HG03558 (cell line): ENCODE measurements at regions not wholly inside any gene's neighbourhood (a gene's known extent, or its start where the extent isn't known, plus 50 kb on each side); places are given as distances from the start of the nearest gene placed in this dataset.

Source experiments
- ATAC-seq: cut with Tn5 transposase; IDR thresholded peaks from one replicate; pipeline ENCODE4 v1.9.1; 2021; ENCODE audit warnings: moderate number of reproducible peaks; ENCODE audit not compliant: unreplicated experiment; ENCODE audit errors: extremely low read depth

- no peak for ATAC-seq
These were observed 452.2 kb upstream of the LRATD1 start for GRCh38 chr2:14180333-14180732.

GRCh38 chr2:14182227-14182946 lies 450.1 kb upstream of the LRATD1 start:
- no peak for ATAC-seq

GRCh38 chr2:14185906-14186305 lies 446.6 kb upstream of the LRATD1 start:
- ATAC-seq, result no peak

DNA sequence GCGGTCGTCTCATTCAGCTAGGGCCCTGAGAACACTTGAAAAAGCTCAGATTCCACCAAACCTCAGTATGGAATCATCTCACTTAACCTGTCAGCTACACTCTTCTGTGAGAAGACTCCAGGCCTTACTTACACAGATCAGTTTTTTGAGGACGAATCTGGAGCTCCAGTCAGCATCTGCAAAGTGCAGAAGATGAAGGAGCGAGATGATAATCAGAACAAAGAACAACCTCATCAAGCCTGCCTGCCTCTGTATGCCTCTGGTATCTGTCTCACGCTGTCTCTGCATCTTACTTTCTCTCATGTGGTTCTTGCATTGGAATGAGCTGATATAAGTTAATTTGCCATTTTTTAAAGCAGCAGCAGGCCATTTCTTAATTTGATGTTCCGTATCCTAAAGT lies 444.1 kb upstream of the LRATD1 start:
- no peak for ATAC-seq

DNA sequence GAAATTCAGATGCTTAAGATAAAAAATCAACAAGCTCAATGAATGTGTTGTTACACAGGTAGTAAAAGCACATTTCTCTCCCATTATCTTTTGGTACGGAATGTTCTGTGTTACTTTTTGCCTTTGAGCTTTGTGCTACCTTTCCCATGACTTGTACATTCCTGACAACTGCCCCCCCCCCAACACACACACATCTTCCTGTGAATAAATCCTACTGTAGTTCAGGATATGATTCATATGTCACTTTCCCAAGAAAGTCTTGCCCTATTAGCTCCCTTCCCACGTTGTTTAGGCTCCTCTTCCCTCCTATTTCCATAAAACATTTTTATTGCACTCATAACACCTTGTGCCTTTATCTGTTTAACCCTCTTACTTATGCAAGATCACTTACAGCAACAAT lies 442.6 kb upstream of the LRATD1 start:
- ATAC-seq, result no peak

DNA sequence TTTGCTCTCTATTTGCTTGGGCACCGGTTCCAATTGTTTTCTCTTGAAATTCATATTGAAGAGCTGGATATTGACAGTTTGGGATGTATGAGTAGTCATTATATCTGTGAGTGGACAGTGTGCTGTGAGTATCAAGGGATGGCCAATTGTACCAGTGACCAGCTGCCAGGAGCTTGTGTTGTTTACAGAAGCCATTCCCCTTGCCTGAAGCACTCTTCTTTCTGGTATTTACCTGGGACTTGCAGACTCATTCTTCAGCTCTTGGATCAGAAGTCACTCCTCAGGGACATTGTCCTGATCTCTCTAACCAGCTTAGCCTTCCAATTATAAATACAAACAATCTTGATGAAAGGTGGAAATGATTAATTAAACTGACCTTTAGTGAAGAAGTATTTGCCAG lies 438.3 kb upstream of the LRATD1 start:
- no peak for ATAC-seq

DNA sequence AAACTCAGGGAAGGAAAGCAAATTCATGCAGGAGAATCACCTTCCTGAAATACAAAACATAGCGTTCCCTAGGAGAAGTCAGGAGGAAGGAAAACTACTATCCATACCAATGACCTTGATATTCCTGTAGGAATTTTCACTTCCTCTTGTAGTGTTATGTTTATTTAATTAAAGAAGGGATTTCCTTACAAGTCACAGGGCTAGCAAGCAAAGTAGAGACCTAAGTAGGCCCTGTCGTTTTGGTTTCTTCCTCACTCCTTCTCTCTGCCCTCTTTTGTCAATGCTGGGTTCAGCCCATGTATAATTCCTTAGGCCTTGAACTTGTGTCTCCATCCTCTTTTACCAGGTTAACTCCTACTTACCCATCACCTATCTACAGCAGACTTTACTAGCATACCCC lies 435.2 kb upstream of the LRATD1 start:
- ATAC-seq, result no peak

DNA sequence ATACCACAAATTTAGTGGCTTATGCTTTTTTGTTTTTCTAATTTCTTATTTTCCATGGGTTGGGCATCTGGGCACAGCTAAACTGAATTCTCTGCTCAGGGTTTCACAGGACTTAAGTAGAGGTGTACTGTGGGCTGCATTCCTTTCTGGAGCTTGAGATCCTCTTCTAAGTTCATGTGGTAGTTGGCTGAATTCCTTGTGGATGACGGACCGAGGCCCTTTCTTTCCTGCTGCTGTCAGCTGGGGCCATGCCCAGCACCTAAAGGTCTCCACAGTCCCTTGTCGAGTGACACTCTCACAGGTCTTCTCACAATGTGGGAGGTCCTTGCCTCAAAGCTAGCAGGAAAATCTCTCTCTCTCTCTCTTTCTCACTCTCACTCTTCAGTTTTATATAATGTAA lies 433.5 kb upstream of the LRATD1 start:
- ATAC-seq, result no peak

- no peak for ATAC-seq
These were observed 413.2 kb upstream of the LRATD1 start for GRCh38 chr2:14219306-14219705.

GRCh38 chr2:14220101-14220500 lies 412.4 kb upstream of the LRATD1 start:
- no peak for ATAC-seq

GRCh38 chr2:14221466-14221865 lies 411.1 kb upstream of the LRATD1 start:
- no peak for ATAC-seq

DNA sequence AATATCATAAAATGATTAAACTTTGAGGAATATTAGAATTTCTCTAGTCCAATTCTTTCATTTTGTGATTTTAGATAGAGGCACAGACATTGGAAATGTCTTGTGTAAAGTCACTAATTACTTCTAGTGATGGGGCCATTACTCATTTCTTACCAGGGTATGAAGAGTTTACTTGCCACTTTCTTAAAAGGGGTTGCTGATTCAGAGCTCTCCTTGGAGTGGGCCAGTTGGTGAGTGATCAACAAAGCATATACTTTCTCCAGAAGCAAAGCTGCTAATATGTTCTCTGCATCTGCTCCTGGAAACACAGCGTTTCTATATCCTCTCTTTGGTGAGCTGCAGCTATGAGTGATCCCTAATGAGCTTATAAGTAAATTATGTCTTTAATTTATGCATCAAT lies 408.9 kb upstream of the LRATD1 start:
- no peak for ATAC-seq

DNA sequence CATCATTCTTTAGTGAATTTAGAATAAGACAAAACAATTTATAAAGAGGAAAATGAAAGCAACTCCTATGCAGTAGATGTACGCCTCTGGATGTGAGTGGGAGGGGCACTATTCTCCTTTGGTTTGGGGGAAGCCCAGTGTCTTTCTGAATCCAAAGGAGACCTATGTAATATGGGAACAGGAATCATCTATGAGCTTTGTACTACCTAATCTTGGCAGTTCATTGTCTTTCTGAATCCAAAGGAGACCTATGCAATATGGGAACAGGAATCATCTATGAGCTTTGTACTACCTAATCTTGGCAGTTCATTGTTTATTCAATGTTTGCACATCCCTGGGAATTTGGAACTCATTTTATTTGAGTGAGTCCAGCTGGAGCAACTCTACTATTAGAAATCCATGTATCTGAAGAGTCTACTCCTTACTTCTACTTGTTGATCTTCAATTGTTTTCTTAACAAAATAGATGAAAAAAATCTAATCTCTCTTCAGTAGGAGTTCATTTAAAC lies 401.1 kb upstream of the LRATD1 start:
- no peak for ATAC-seq

- ATAC-seq, result no peak
These were observed 400.3 kb upstream of the LRATD1 start for GRCh38 chr2:14232217-14232616.

- ATAC-seq, result no peak
These were observed 397.6 kb upstream of the LRATD1 start for GRCh38 chr2:14234911-14235310.

DNA sequence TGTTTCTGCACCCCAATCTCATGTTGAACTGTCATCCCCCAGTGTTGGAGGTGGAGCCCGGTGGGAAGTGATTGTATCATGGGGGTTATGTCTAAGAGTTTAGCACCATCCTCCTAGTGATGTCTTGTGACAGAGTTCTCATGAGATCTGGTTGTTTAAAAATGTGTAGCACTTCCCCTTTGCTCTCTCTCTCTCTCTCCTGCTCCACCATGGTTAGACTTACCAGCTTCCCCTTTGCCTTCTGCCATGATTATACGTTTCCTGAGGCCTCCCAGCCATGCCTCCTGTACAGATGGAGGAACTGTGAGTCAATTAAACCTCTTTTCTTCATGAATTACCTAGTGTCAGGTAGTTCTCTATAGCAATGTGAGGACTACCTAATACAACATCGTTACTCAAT lies 396.9 kb upstream of the LRATD1 start:
- no peak for ATAC-seq

DNA sequence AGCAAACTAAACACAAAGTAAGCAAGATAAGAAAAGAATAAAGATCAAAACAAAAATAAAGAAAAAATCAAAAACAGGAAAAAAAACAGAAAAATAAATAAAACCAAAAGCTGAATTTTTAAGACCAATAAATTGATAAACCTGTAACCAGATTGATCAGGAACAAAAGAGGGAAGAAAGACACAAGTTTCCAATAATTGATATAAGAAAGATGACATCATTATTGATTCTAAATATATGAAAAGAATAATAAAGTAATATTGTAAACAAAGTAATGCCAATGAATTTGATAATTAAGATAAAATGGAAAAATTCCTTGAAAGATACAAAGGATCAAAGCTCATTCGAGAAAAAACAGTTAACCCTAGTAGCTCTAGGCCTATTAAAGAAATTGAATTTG lies 394.6 kb upstream of the LRATD1 start:
- no peak for ATAC-seq

DNA sequence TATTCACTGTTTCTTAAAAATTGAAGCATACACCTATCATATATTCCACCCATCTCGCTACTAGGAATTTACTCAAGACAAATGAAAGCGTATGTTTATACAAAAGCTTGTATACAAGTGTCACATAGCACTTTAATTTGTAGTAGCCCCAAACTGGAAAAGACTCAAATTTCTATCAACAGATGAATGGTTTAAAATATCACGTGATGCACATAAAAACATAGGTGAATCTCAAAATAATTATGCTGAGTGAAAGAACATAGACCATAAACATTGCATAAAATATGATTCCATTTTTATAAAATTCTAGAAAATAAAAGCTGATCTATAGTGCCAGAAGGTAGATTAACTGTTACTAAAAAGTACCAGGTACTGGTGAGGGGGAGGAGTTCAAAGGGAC lies 392.9 kb upstream of the LRATD1 start:
- no peak for ATAC-seq

- ATAC-seq, result no peak
These were observed 391.6 kb upstream of the LRATD1 start for GRCh38 chr2:14240868-14241267.

GRCh38 chr2:14245901-14246300 lies 386.6 kb upstream of the LRATD1 start:
- ATAC-seq, result no peak

DNA sequence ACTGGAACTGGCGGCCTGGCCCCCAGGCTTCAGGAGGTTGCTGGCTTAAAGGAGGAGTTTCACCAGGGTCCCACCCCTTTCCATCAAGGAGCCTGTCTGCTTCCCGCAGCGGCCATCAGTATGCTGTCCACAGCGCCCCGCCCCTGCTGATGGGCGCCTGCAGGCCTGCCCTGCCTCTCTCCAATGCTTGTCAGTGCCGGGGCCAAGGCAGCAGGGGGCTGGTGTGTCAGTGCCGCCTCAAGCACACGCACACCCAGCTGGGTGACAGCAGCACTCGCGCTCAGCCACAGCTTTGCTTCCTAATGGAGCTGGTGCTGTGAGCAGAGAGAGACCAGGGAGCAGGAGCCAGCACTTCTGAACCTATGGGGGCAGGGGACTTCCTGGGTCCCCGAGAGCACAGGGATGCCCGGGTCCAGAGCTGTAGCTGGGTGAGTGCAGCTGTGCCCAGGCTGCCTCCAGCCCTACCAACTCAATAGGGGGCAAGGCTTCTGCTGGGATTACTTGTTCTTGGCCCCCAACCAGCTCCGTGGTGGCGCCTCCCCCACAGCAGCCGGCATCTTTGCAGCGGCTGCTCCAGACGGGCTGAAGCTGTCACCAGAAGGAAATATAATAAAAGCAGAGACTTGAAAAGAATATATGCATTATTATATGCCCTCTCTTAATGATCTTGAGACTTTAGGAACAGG lies 377.2 kb upstream of the LRATD1 start:
- no peak for ATAC-seq

- no peak for ATAC-seq
These were observed 375.6 kb upstream of the LRATD1 start for GRCh38 chr2:14256890-14257289.
